MM.1S (cell line): ENCODE measurements at regions not wholly inside any gene's neighbourhood (a gene's known extent, or its start where the extent isn't known, plus 50 kb on each side); places are given as distances from the start of the nearest gene placed in this dataset.

Experiments
- DNase-seq: peaks from one replicate; pipeline ENCODE4 v3.0.0-alpha.2; 2015
- H2AFZ ChIP-seq: fragments of 300-600 bp; sonication (generic); 2 replicates; pipeline ENCODE4 v1.6.0; 2016; ENCODE audit warnings: antibody characterized with exemption, low read length
- H3F3A ChIP-seq: fragments of 300-600 bp; sonication (generic); 2 replicates; pipeline ENCODE4 v1.6.1; 2016; ENCODE audit warnings: mild to moderate bottlenecking, antibody characterized with exemption, low read length, moderate library complexity, mixed read lengths; ENCODE audit not compliant: insufficient read depth
- H3K27ac ChIP-seq: fragments of 300-600 bp; sonication (generic); 2 replicates; pipeline ENCODE4 v1.5.1; 2016; ENCODE audit warnings: mild to moderate bottlenecking, low read length
- H3K27me3 ChIP-seq: fragments of 300-600 bp; sonication (generic); replicated peaks from 2 replicates; pipeline ENCODE4 v1.6.0; 2016; ENCODE audit warnings: low read length; ENCODE audit not compliant: insufficient read depth
- H3K36me3 ChIP-seq: fragments of 300-600 bp; sonication (generic); replicated peaks from 2 replicates; pipeline ENCODE4 v1.6.1; 2016; ENCODE audit warnings: mild to moderate bottlenecking, low read length, mixed read lengths; ENCODE audit not compliant: insufficient read depth
- H3K4me1 ChIP-seq: fragments of 300-600 bp; sonication (generic); 2 replicates; pipeline ENCODE4 v1.6.1; 2016; ENCODE audit warnings: low read length, mixed read lengths
- H3K4me2 ChIP-seq: fragments of 300-600 bp; sonication (generic); 2 replicates; pipeline ENCODE4 v1.6.0; 2016; ENCODE audit warnings: low read depth, low read length
- H3K4me3 ChIP-seq: fragments of 300-600 bp; sonication (generic); 2 replicates; pipeline ENCODE4 v1.5.1; 2016; ENCODE audit warnings: low read length, mixed read lengths
- H3K79me2 ChIP-seq: fragments of 300-600 bp; sonication (generic); 2 replicates; pipeline ENCODE4 v1.6.1; 2016; ENCODE audit warnings: mixed run types, low read length, mixed read lengths
- H3K9ac ChIP-seq: fragments of 300-600 bp; sonication (generic); 2 replicates; pipeline ENCODE4 v1.6.1; 2016; ENCODE audit warnings: low read length, mixed read lengths
- H3K9me2 ChIP-seq: fragments of 300-600 bp; sonication (generic); replicated peaks from 2 replicates; pipeline ENCODE4 v1.6.1; 2016; ENCODE audit warnings: mild to moderate bottlenecking, low read length, mixed read lengths; ENCODE audit not compliant: insufficient read depth
- H3K9me3 ChIP-seq: fragments of 300-600 bp; sonication (generic); replicated peaks from 2 replicates; pipeline ENCODE4 v1.6.1; 2016; ENCODE audit warnings: mild to moderate bottlenecking, low read length, mixed read lengths; ENCODE audit not compliant: insufficient read depth
- H4K20me1 ChIP-seq: fragments of 300-600 bp; sonication (generic); 2 replicates; pipeline ENCODE4 v1.6.1; 2016; ENCODE audit warnings: mild to moderate bottlenecking, low read length, moderate library complexity, mixed read lengths; ENCODE audit not compliant: insufficient read depth
- EZH2 ChIP-seq: fragments of 300-600 bp; sonication (generic); optimal IDR thresholded peaks from 2 replicates; pipeline ENCODE3; 2017; ENCODE audit warnings: low read depth, mild to moderate bottlenecking, antibody characterized with exemption, low read length, mixed read lengths
- EZH2phosphoT487 ChIP-seq: fragments of 300-600 bp; sonication (generic); IDR thresholded peaks from 2 replicates; pipeline ENCODE4 v1.6.1; 2018; ENCODE audit warnings: antibody characterized with exemption, low read length
- TF ChIP-seq, protein P1 (sequence below): fragments of 300-600 bp; sonication (generic); IDR thresholded peaks from 2 replicates; pipeline ENCODE4 v1.5.1; 2016; ENCODE audit warnings: antibody characterized with exemption, low read length, mixed read lengths

DNA sequence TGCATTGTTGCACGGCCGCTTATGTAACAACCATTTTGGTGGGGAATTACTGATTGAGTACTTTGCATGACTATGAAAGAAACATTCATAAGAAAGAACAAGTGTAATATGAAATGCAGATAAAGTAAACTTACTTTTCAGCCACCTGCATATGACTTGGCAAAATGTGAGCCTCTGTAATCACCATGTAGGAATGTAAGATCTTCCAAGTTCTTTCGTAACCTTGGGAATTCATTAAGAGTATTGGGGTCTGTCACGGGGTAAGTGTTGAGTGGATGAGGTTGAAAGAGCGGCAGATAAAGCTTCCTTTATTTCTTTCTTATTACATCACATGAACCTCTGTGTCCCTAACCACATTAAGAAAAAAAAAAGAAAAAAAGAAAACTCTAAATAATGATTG lies 348.5 kb upstream of the NR3C2 start:
- Histone ChIP-seq H3F3A (no peaks in the 10 kb centered on the region), H3K9me3 (no peaks in the 10 kb centered on the region), H3K9ac (no peak overlapping the region), H3K79me2 (no peaks in the 10 kb centered on the region), H3K27me3 (no peaks in the 10 kb centered on the region), H3K36me3 (no peaks in the 10 kb centered on the region), H2AFZ (no peak overlapping the region), H3K9me2 (no peaks in the 10 kb centered on the region), H3K27ac (no peak overlapping the region), H3K4me1 (no peaks in the 10 kb centered on the region), H4K20me1 (no peaks in the 10 kb centered on the region), H3K4me2 (no peak overlapping the region), H3K4me3 (no peak overlapping the region)
- no peak for TF ChIP-seq EZH2
- no peak for TF ChIP-seq EZH2phosphoT487
- TF ChIP-seq, protein P1, sequence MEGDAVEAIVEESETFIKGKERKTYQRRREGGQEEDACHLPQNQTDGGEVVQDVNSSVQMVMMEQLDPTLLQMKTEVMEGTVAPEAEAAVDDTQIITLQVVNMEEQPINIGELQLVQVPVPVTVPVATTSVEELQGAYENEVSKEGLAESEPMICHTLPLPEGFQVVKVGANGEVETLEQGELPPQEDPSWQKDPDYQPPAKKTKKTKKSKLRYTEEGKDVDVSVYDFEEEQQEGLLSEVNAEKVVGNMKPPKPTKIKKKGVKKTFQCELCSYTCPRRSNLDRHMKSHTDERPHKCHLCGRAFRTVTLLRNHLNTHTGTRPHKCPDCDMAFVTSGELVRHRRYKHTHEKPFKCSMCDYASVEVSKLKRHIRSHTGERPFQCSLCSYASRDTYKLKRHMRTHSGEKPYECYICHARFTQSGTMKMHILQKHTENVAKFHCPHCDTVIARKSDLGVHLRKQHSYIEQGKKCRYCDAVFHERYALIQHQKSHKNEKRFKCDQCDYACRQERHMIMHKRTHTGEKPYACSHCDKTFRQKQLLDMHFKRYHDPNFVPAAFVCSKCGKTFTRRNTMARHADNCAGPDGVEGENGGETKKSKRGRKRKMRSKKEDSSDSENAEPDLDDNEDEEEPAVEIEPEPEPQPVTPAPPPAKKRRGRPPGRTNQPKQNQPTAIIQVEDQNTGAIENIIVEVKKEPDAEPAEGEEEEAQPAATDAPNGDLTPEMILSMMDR: no peak
- DNase-seq: no peak

DNA sequence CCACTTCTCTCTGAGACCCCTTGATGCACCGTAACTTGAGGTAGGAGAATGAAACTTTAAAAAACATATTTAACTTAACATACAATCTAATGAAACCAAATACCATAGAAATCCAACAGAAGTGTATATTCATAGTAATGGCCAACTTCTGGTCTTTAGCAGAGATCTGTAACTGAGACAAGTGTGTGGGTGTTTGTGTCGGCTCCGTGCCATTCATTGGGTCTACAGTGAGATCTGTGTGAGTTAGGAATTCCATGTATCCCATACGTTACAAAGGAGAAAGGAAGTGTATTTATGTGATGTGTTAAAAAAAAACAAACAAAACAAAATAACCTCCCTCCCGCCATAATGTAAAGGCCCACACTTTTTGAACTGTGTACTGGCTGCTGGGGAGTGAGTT lies 348.0 kb upstream of the NR3C2 start:
- Histone ChIP-seq H3K27ac (no peak overlapping the region), H3K27me3 (no peaks in the 10 kb centered on the region), H3K36me3 (no peaks in the 10 kb centered on the region), H2AFZ (no peak overlapping the region), H3K4me1 (no peaks in the 10 kb centered on the region), H4K20me1 (no peaks in the 10 kb centered on the region), H3F3A (no peaks in the 10 kb centered on the region), H3K4me3 (no peak overlapping the region), H3K4me2 (no peak overlapping the region), H3K9me3 (no peaks in the 10 kb centered on the region), H3K79me2 (no peaks in the 10 kb centered on the region), H3K9me2 (no peaks in the 10 kb centered on the region), H3K9ac (no peak overlapping the region)
- TF ChIP-seq EZH2phosphoT487 (no peak), EZH2 (no peak)
- TF ChIP-seq, protein P1: no peak
- no peak for DNase-seq

DNA sequence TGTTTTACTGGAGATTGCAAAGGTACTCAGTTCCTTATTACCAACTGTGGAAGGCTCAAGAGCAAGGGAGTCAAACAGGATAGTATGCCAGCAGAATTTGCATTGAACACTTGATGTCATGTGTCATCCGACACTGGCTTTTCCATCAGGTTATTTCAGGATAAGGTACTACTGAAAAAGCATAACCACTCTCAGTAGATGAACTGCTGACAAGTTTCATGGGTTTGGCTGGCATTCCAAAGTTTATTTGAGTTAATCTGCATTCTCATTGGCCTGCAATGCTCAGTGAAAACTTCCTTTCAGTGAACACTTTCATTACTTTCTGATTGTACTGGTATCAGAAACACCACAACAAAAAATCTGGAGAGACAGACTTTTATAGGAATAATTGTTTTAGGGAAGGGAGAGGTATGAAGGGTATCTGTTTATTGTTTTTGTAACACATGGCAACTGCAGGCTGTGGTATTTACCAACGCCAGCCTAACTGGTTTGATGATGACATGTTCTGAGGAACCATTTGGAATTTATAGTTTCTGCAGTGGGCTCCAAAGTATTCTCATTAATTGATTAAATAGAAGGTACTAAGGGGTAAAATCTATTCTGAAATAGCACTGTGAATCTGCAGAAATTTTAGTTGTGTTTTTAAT lies 345.7 kb upstream of the NR3C2 start:
- no peaks in the 10 kb centered on the region for H3K27me3 ChIP-seq
- no peaks in the 10 kb centered on the region for H3K9me3 ChIP-seq
- TF ChIP-seq EZH2phosphoT487 (no peak), EZH2 (no peak)
- TF ChIP-seq, protein P1: no peak
- no peak for DNase-seq
- no peaks in the 10 kb centered on the region for H3K79me2 ChIP-seq
- H3K4me2 ChIP-seq: no peak overlapping the region
- no peaks in the 10 kb centered on the region for H3K4me1 ChIP-seq
- H3K9ac ChIP-seq: no peak overlapping the region
- no peaks in the 10 kb centered on the region for H3K9me2 ChIP-seq
- H2AFZ ChIP-seq: no peak overlapping the region
- H3F3A ChIP-seq: no peaks in the 10 kb centered on the region
- no peak overlapping the region for H3K27ac ChIP-seq
- no peaks in the 10 kb centered on the region for H3K36me3 ChIP-seq
- H3K4me3 ChIP-seq: no peak overlapping the region
- no peaks in the 10 kb centered on the region for H4K20me1 ChIP-seq
